HepG2 (cell line): ENCODE measurements at regions not wholly inside any gene's neighbourhood (a gene's known extent, or its start where the extent isn't known, plus 50 kb on each side); places are given as distances from the start of the nearest gene placed in this dataset.
A peak's percentile ranks its signal among the peaks of the same experiment; 100 is the strongest.

Experiments used
- BRF2 ChIP-seq: sonication (generic); formaldehyde crosslinking; IDR thresholded peaks from 2 replicates; pipeline ENCODE4 v1.8.1; 2022; ENCODE audit warnings: mild to moderate bottlenecking, missing genetic modification reagents
- CREB1 ChIP-seq, 2 experiments: fragments of 450-650 bp in 1 of 2; IDR thresholded peaks; 2 replicates each; pipeline ENCODE4 v1.6.1; 2016 to 2017; ENCODE audit warnings: control low read depth in 1 of 2, mild to moderate bottlenecking in 1 of 2, missing compliant biosample characterization in 1 of 2, missing genetic modification characterization in 1 of 2
- E2F2 ChIP-seq: sonication (generic); formaldehyde crosslinking; IDR thresholded peaks from 2 replicates; pipeline ENCODE4 v1.4.0; 2020; ENCODE audit warnings: missing genetic modification reagents, borderline replicate concordance
- FOXJ3 ChIP-seq: sonication (generic); formaldehyde crosslinking; IDR thresholded peaks from 2 replicates; pipeline ENCODE4 v1.4.0; 2020; ENCODE audit warnings: missing genetic modification reagents, mild to moderate bottlenecking, borderline replicate concordance
- GRHL1 ChIP-seq: sonication (generic); formaldehyde crosslinking; conservative IDR thresholded peaks from 2 replicates; pipeline ENCODE4 v1.8.0; 2022; ENCODE audit warnings: missing genetic modification reagents
- MAFK ChIP-seq, 2 experiments: IDR thresholded peaks in 1 of 2; conservative IDR thresholded peaks in 1 of 2; 2 replicates each; pipeline ENCODE4 v1.6.1; 2011; ENCODE audit warnings: improper control_type of control experiment in 2 of 2, low read length in 2 of 2
- MATR3 ChIP-seq: sonication (generic); formaldehyde crosslinking; IDR thresholded peaks from 2 replicates; pipeline ENCODE4 v1.4.0; 2020; ENCODE audit warnings: missing genetic modification reagents
- NFYB ChIP-seq: sonication (generic); formaldehyde crosslinking; IDR thresholded peaks from 2 replicates; pipeline ENCODE4 v1.4.0; 2020; ENCODE audit warnings: missing genetic modification reagents
- SKI ChIP-seq: fragments of 450-650 bp; IDR thresholded peaks from one replicate; pipeline ENCODE4 v1.6.1; 2018; ENCODE audit warnings: mild to moderate bottlenecking; ENCODE audit not compliant: partially characterized antibody
- TGIF2 ChIP-seq: IDR thresholded peaks from 2 replicates; pipeline ENCODE4 v1.6.1; 2016; ENCODE audit warnings: control low read depth, missing compliant biosample characterization
- U2AF2 ChIP-seq: fragments of 200-400 bp; formaldehyde crosslinking; IDR thresholded peaks from 2 replicates; pipeline ENCODE4 v1.6.1; 2017; ENCODE audit warnings: low read depth, mild to moderate bottlenecking, low read length
- ZFP36L2 ChIP-seq: sonication (generic); formaldehyde crosslinking; IDR thresholded peaks from 2 replicates; pipeline ENCODE4 v1.4.0; 2020; ENCODE audit warnings: missing genetic modification reagents
- ZNF232 ChIP-seq: sonication (generic); formaldehyde crosslinking; IDR thresholded peaks from 2 replicates; pipeline ENCODE4 v1.4.0; 2020; ENCODE audit warnings: missing genetic modification reagents, borderline replicate concordance
- ZNF24 ChIP-seq: fragments of 450-650 bp; IDR thresholded peaks from 2 replicates; pipeline ENCODE4 v1.6.1; 2017; ENCODE audit warnings: antibody characterized with exemption, mild to moderate bottlenecking
- ZNF263 ChIP-seq: sonication (generic); formaldehyde crosslinking; IDR thresholded peaks from 2 replicates; pipeline ENCODE4 v1.4.0; 2020; ENCODE audit warnings: missing genetic modification reagents
- ZNF446 ChIP-seq: sonication (generic); formaldehyde crosslinking; IDR thresholded peaks from 2 replicates; pipeline ENCODE4 v1.5.0; 2020; ENCODE audit warnings: mild to moderate bottlenecking, missing genetic modification reagents
- ZNF510 ChIP-seq: sonication (generic); formaldehyde crosslinking; IDR thresholded peaks from 2 replicates; pipeline ENCODE4 v1.4.0; 2020; ENCODE audit warnings: low read depth, mild to moderate bottlenecking, missing genetic modification reagents
- ZNF550 ChIP-seq: sonication (generic); formaldehyde crosslinking; IDR thresholded peaks from 2 replicates; pipeline ENCODE4 v1.4.0; 2020; ENCODE audit warnings: mild to moderate bottlenecking, missing genetic modification reagents, borderline replicate concordance
- ZNF615 ChIP-seq: sonication (generic); formaldehyde crosslinking; IDR thresholded peaks from 2 replicates; pipeline ENCODE4 v1.5.0; 2020; ENCODE audit warnings: mild to moderate bottlenecking, missing genetic modification reagents, borderline replicate concordance
- ZNF687 ChIP-seq: sonication (generic); formaldehyde crosslinking; IDR thresholded peaks from 2 replicates; pipeline ENCODE4 v1.5.1; 2020; ENCODE audit warnings: mild to moderate bottlenecking, missing genetic modification reagents, moderate library complexity
- ZNF747 ChIP-seq: sonication (generic); formaldehyde crosslinking; IDR thresholded peaks from 2 replicates; pipeline ENCODE4 v1.8.1; 2023; ENCODE audit warnings: missing genetic modification reagents, mild to moderate bottlenecking, borderline replicate concordance
- ZNF772 ChIP-seq: sonication (generic); formaldehyde crosslinking; IDR thresholded peaks from 2 replicates; pipeline ENCODE4 v1.5.0; 2020; ENCODE audit warnings: mild to moderate bottlenecking, missing genetic modification reagents

- TF ChIP-seq ZNF687 (CRISPR knock-in tag) = peak; percentile 90
- 0 out of 2 replicates have a peak, but pooled peaks have one; percentile 31 for TF ChIP-seq FOXJ3 (CRISPR knock-in tag)
- TF ChIP-seq ZNF510 (CRISPR knock-in tag) = no peak
- no peak for TF ChIP-seq ZNF446
- TF ChIP-seq ZNF550 (CRISPR knock-in tag) = peak; percentile 49; the same call in 1 of the 2 replicates
- TF ChIP-seq CREB1 (IDR thresholded peaks at IDR 0.05) = peak; percentile 76
- peak; percentile 37; the same call in 1 of the 2 replicates for TF ChIP-seq CREB1 (CRISPR knock-in tag; IDR thresholded peaks at IDR 0.05)
- TF ChIP-seq ZNF747 = peak; percentile 68; the same call in 1 of the 2 replicates
- peak; percentile 95 for TF ChIP-seq NFYB (CRISPR knock-in tag)
- TF ChIP-seq GRHL1 (CRISPR knock-in tag) = no peak
- TF ChIP-seq MATR3 (CRISPR knock-in tag) = no peak
- no peak for TF ChIP-seq U2AF2
- no peak for TF ChIP-seq SKI
- 0 out of 2 replicates have a peak, but pooled peaks have one; percentile 40 for TF ChIP-seq ZFP36L2 (CRISPR knock-in tag)
- TF ChIP-seq ZNF615 (CRISPR knock-in tag) = no peak
- TF ChIP-seq ZNF24 = no peak
- no peak for TF ChIP-seq TGIF2 (CRISPR knock-in tag)
- peak; percentile 88 for TF ChIP-seq ZNF263 (CRISPR knock-in tag)
- peak; percentile 74; the same call in 1 of the 2 replicates for TF ChIP-seq ZNF232 (CRISPR knock-in tag)
- peak; percentile 56; the same call in 1 of the 2 replicates for TF ChIP-seq E2F2 (CRISPR knock-in tag)
- TF ChIP-seq ZNF772 (CRISPR knock-in tag) = peak; percentile 70; the same call in 1 of the 2 replicates
- no peak for TF ChIP-seq BRF2 (CRISPR knock-in tag)
- TF ChIP-seq MAFK (conservative IDR thresholded peaks at IDR 0.05 in 1 of 2, IDR thresholded peaks at IDR 0.05 in 1 of 2; ENCODE audit: low read length in 2 of 2) = no peak
Measured at GRCh38 chr3:48088749-48089466, 72.7 kb upstream of the MAP4 start (continued).
